GM23338 (cell line): ENCODE measurements at regions not wholly inside any gene's neighbourhood (a gene's known extent, or its start where the extent isn't known, plus 50 kb on each side); places are given as distances from the start of the nearest gene placed in this dataset.

ENCODE experiments used
- CREB1 ChIP-seq: fragments of 250-450 bp; sonication (Bioruptor Pico); IDR thresholded peaks from 2 replicates; pipeline ENCODE4 v1.5.0; 2020; ENCODE audit warnings: low read depth, mild to moderate bottlenecking, moderate library complexity
- CTCF ChIP-seq, 2 experiments: fragments of 200-600 bp in 1 of 2; sonication (generic) in 1 of 2; conservative IDR thresholded peaks; 2 replicates each; pipeline versions ENCODE4 v1.5.1 to v1.6.1; 2016 to 2017; ENCODE audit warnings: antibody characterized with exemption in 2 of 2, low read depth in 2 of 2, mild to moderate bottlenecking in 2 of 2, moderate library complexity in 1 of 2
- EZH2 ChIP-seq: fragments of 200-600 bp; sonication (generic); IDR thresholded peaks from one replicate; pipeline ENCODE4 v1.8.0; 2017; ENCODE audit warnings: antibody characterized with exemption, mild to moderate bottlenecking, low read depth; ENCODE audit not compliant: unreplicated experiment
- POLR2AphosphoS5 ChIP-seq: IDR thresholded peaks from 2 replicates; pipeline ENCODE4 v1.6.1; 2016; ENCODE audit warnings: antibody characterized with exemption, low read depth
- REST ChIP-seq: IDR thresholded peaks from one replicate; pipeline ENCODE4 v1.6.1; 2018; ENCODE audit warnings: antibody characterized with exemption; ENCODE audit not compliant: unreplicated experiment

DNA sequence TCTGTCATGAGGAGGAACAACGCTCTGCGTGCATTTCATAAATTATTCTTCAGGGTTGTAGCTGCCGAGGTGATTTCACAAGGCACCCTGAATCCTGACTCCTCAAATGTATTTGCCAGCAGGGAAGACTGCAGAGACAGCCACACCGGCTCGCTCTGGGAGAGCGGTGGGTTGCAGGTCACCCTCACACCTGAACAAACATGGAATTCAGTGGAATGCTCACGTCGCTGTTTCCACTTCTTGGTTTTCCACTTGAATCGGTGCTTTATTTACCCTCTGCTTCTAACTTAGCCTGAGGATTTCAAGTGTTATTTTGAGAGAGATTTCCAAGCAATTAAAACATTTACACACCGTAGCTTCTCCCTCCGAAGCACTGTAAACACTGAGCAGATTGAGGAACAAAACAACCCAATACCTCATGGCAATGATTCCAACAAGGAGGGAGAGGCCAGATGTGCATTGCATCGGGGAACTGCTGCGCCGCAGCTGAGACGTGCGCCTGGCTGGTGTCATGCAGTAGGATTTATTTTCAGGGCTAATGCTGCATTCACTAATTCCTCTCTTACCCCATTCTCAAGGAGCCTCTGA, 59.5 kb upstream of the GGTLC1 start:
- TF ChIP-seq CTCF (conservative IDR thresholded peaks at IDR 0.05; ENCODE audit: low read depth in 2 of 2) (no peak), REST (no peak), CREB1 (CRISPR knock-in tag) (no peak), POLR2AphosphoS5 (no peak), EZH2 (no peak)
